Activated B cell treated with CpG ODN at 0.5 μM for 24 hours (primary cell): ENCODE measurements at regions not wholly inside any gene's neighbourhood (a gene's known extent, or its start where the extent isn't known, plus 50 kb on each side); places are given as distances from the start of the nearest gene placed in this dataset.
"Not testable (repeated sequence)": the region's sequence is repeated elsewhere in the genome, so short reads cannot be mapped to it uniquely, and the experiment has no call there.

Experiments
- ATAC-seq: fragments of 200-7000 bp; cut with Tn5 transposase; one replicate; pipeline ENCODE4 v1.10.0; 2021; ENCODE audit warnings: low read depth, mild to moderate bottlenecking, moderate library complexity
- CTCF ChIA-PET: fragments of 350-600 bp; sonication (Branson Sonifier 250); formaldehyde crosslinking; loops from one replicate; lab custom pipeline; 2021; ENCODE audit warnings: antibody characterized with exemption; lab: Charles Lee
- POLR2A ChIA-PET: fragments of 350-600 bp; sonication (Branson Sonifier 250); formaldehyde crosslinking; loops from one replicate; lab custom pipeline; 2021; ENCODE audit warnings: antibody characterized with exemption; lab: Charles Lee
- DNase-seq: peaks from one replicate; pipeline ENCODE4 v3.0.0; 2022
- H3K27ac Mint-ChIP-seq: one replicate; pipeline ENCODE4 v1.8.0; 2020; ENCODE audit warnings: mixed read lengths
- H3K27me3 Mint-ChIP-seq: one replicate; pipeline ENCODE4 v1.8.0; 2021; ENCODE audit warnings: mixed read lengths
- H3K36me3 Mint-ChIP-seq: one replicate; pipeline ENCODE4 v1.8.0; 2021; ENCODE audit warnings: low read depth, mixed read lengths
- H3K4me1 Mint-ChIP-seq: one replicate; pipeline ENCODE4 v1.8.0; 2021; ENCODE audit warnings: mixed read lengths
- H3K4me3 Mint-ChIP-seq: one replicate; pipeline ENCODE4 v1.8.0; 2020; ENCODE audit warnings: mild to moderate bottlenecking, mixed read lengths
- H3K9me3 Mint-ChIP-seq: one replicate; pipeline ENCODE4 v1.8.0; 2020; ENCODE audit warnings: mixed read lengths
- CTCF ChIP-seq: fragments of 200-600 bp; IDR thresholded peaks from one replicate; pipeline ENCODE4 v1.8.0; 2022; ENCODE audit warnings: antibody characterized with exemption, mild to moderate bottlenecking
- intact Hi-C: fragments of 100-400 bp; cut with micrococcal nuclease; formaldehyde crosslinking; loops from one replicate; pipeline ENCODE4 v1.15.1; 2024

- no peak for DNase-seq
- ATAC-seq = no peak
- CTCF ChIA-PET = no interaction called here
- Mint-ChIP-seq H3K4me1 (no peaks in the 10 kb centered on the region), H3K9me3 (peaks cover 2% of the 10 kb centered on the region), H3K4me3 (no peak overlapping the region), H3K27me3 (no peaks in the 10 kb centered on the region), H3K27ac (no peak overlapping the region), H3K36me3 (no peaks in the 10 kb centered on the region)
- intact Hi-C loops = no loop called here
- no peak for TF ChIP-seq CTCF
- POLR2A ChIA-PET = no interaction called here
These were observed 312.1 kb downstream of the SOX2 start for GRCh38 chr3:182023843-182024242.

GRCh38 chr3:182027366-182027765 lies 315.6 kb downstream of the SOX2 start:
- no peak for ATAC-seq
- H3K27ac Mint-ChIP-seq = no peak overlapping the region

GRCh38 chr3:182028081-182028480 lies 316.4 kb downstream of the SOX2 start:
- no peak for ATAC-seq
- no peak for DNase-seq
- Mint-ChIP-seq H3K4me1 (no peaks in the 10 kb centered on the region), H3K4me3 (no peak overlapping the region), H3K9me3 (no peaks in the 10 kb centered on the region), H3K27me3 (no peaks in the 10 kb centered on the region), H3K27ac (no peak overlapping the region), H3K36me3 (no peaks in the 10 kb centered on the region)
- POLR2A ChIA-PET = no interaction called here
- CTCF ChIA-PET = no interaction called here
- intact Hi-C loops = no loop called here
- TF ChIP-seq CTCF = no peak

More at GRCh38 chr3:182027366-182027765, 315.6 kb downstream of the SOX2 start:
- intact Hi-C loops = no loop called here
- H3K27me3 Mint-ChIP-seq = no peaks in the 10 kb centered on the region
- DNase-seq = no peak
- TF ChIP-seq CTCF = no peak
- no peaks in the 10 kb centered on the region for H3K9me3 Mint-ChIP-seq
- H3K4me1 Mint-ChIP-seq = no peaks in the 10 kb centered on the region
- CTCF ChIA-PET = no interaction called here
- H3K36me3 Mint-ChIP-seq = no peaks in the 10 kb centered on the region
- H3K4me3 Mint-ChIP-seq = no peak overlapping the region
- POLR2A ChIA-PET = no interaction called here

GRCh38 chr3:182034231-182034630 lies 322.5 kb downstream of the SOX2 start:
- H3K36me3 Mint-ChIP-seq, intact Hi-C loops, DNase-seq, H3K27ac Mint-ChIP-seq, H3K4me3 Mint-ChIP-seq, H3K9me3 Mint-ChIP-seq, CTCF ChIA-PET, H3K27me3 Mint-ChIP-seq, H3K4me1 Mint-ChIP-seq, ATAC-seq, POLR2A ChIA-PET: not testable (repeated sequence)

GRCh38 chr3:182035324-182035723 lies 323.6 kb downstream of the SOX2 start:
- CTCF ChIA-PET = no interaction called here
- no peak for DNase-seq
- H3K36me3 Mint-ChIP-seq = no peaks in the 10 kb centered on the region
- H3K4me1 Mint-ChIP-seq = no peaks in the 10 kb centered on the region
- POLR2A ChIA-PET = no interaction called here
- H3K27ac Mint-ChIP-seq = no peak overlapping the region
- intact Hi-C loops = no loop called here
- ATAC-seq = no peak
- H3K9me3 Mint-ChIP-seq = no peaks in the 10 kb centered on the region
- H3K27me3 Mint-ChIP-seq = no peaks in the 10 kb centered on the region
- no peak overlapping the region for H3K4me3 Mint-ChIP-seq
- TF ChIP-seq CTCF = no peak

GRCh38 chr3:182036382-182036781 lies 324.7 kb downstream of the SOX2 start:
- Mint-ChIP-seq H3K36me3 (no peaks in the 10 kb centered on the region), H3K27ac (no peak overlapping the region), H3K4me3 (no peak overlapping the region), H3K9me3 (no peaks in the 10 kb centered on the region), H3K4me1 (no peaks in the 10 kb centered on the region), H3K27me3 (no peaks in the 10 kb centered on the region)
- CTCF ChIA-PET = no interaction called here
- intact Hi-C loops = no loop called here
- DNase-seq = no peak
- no peak for ATAC-seq
- TF ChIP-seq CTCF = no peak
- POLR2A ChIA-PET = no interaction called here
